SHP77 (cell line): ENCODE measurements at regions not wholly inside any gene's neighbourhood (a gene's known extent, or its start where the extent isn't known, plus 50 kb on each side); places are given as distances from the start of the nearest gene placed in this dataset.

Experiments
- DNase-seq, 2 experiments: peaks; one replicate each; lab custom pipeline; 2025; lab: John Stamatoyannopoulos, UW

DNA sequence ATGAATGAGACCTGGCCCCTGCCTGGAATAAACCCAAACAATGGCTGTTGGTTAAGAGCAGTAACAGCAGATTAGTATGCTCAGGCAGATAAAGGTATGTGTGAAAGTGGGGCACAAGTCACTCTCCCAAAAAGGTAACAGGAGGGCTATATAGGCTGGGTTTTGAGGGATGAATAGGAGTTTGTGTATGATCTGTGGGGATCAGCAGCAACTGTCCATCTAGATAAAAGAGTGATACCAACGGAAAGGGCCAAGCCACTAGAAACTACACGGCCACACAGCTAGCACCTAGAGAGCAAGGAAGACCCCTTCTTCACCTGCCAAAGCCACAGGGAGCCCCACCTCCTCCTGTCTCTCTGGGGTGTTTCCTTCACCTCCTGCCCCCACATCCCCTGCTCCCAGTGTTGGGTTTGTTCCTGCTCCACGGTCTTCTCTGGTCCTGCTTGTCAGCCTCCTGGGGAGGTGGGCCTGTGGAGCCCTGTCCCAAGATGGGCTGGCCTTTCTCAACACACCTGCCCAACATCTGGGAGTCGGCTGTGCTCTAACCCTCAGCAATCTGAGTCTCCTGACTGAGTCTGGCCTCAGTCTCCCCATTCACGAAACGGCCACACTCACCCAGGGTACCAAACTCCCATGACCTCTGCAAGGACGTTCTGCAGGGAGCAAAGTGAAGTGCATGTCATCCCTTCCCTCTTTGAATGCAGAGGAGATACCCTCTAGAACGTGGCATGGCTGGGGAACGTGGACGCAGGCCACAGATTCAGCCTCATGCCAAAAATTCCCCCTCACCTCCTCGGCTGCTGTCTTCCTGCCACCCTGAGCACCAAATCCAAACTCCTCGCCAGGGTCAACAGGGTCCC, 108.2 kb downstream of the NCOR2 start:
- no peak for DNase-seq

DNA sequence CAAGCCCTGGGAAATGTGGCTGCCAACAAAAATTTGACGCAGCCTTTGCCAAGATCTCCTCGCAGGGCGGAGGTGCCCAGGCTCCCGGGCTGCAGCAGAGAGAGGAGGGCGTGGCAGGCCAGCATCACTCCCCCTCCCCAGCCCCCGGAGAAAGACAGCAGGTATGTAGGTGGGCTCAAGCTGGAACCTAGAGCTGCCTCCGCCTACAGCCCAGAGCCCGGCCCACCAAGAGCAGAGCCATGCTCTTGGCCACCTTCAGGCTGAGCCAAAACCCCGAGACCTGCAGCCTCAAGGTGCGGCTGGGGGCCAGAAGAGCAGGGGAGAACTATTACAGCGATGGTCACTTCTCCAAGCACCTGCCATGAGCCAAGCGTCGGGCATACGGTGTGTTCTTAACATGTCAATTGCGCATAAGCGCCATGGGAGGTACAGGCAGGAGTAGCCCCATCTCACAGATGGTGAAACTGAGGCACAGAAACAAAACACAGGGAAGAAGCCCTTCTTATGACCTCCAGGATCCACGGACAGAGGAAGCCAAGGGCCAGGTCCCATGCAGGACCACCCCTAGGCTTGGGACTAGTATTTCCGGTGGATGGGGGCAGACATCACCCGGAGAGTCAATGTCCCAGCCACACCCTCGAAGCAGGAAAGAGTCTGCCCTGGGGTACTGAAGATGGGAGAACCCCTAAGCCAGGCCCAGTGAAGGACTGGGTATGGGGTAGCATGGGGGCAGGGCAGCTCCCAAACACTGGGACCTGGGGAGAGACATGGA, 109.0 kb downstream of the NCOR2 start:
- no peak for DNase-seq

DNA sequence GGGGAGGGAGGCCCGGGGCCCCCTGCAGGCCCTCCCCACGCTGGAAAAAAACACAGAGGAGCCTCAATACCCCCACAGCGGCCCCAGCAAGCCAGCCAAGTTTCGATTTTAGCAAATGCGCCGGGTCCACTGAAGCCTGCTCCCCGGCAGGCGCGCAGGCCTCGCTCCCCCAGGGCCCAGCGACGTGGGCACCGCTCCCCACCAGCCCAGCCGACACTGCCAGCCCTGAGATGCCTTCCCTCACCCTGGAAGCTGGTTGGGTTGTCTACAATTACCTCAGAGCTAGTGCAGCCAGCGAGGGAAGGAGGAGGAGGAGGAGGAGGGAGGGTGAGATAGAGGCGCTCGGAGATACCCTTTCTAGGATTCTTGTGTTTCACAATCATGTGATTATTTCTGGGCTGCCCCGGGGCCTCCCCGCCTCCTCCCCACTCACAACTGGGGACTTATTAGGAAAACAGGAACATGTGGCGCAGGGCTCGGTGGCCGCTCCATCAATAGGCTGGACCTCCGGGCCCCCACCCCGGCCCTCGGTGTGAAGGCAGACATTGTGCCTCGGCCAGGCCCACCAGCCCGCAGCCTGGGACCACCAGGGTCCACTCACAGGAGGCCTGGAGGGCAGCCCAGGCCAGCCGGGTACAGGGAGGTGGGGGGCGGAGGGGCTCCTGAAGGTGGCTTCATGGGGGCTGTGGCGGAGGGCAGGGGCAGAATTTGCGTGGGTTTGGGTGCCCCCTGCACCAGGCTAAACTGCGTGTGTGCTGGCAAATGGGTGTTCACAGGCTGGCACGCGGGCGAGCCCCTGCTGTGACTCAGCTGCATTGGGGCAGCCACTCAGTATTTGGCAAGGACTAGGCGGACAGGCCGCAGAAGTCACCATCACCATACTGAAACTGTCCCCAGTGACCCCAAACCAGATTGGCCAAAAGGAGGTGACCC, 109.9 kb downstream of the NCOR2 start:
- no peak for DNase-seq

DNA sequence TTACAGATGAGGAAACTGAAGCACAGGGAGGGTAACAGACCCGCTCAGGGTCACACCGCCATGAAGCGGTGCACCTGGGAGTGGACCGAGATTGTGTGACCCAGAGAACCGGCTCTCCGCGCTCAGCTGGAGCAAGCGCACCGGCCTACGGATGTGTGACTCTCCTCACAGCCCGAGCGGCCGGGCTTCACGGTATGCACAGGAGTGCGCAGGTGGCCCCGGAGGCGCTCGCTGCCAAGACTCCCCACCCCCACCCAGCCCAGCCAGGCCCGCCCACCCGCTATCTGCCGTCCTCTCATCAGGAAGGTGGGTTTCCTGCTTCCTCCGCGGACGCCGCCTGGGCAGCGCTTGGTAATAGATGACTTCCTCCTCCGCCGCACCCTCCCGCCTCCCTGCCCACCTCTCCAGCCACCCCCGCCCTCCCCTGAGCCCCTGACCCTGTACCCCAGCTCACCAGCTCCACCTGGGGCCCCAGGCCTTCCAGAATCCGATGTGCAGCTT, 110.7 kb downstream of the NCOR2 start:
- DNase-seq, result no peak

DNA sequence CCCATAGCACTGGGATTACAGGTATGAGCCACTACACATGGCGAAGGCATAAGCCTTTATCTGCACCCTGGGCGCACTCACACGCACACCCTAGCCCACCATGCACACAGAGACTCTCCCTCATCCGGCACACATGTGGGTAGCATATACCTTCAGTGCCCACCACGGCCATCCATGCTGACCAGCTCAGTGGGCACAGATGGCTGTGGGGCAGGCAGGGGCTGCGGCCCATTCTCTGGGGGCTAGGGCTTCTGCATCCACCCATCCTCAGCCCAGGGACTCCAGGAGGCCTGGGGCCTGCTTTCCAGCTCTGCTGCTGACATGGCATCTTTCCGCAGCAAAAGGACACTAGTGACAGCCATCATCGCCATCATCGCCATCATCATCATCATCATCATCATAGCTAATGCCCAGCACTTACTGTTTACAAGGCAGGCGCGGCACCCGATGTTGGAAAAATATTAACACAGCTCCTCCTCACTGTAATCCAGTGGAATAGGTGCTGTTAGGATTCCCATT, 111.2 kb downstream of the NCOR2 start:
- no peak for DNase-seq

DNA sequence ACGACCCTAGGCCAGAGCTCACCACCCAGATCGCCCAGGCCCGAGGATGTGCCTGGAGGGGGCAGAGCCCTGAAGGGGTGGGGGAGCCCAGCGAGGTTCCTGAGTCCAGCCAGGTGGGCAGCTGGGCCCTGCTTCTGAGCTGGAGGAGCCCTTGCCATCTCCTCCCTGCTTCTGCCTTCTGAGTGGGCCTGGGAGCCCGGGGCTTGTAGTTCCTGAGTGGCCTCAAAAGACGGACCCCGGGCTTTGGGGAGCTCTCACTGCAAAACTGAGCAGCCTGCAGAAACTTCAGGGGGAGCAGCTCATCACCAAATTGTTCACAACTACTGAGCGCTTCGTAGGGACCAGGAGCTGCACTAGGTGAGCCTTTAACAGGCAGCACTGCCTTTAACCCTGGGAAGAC, 112.1 kb downstream of the NCOR2 start:
- DNase-seq, result no peak

DNA sequence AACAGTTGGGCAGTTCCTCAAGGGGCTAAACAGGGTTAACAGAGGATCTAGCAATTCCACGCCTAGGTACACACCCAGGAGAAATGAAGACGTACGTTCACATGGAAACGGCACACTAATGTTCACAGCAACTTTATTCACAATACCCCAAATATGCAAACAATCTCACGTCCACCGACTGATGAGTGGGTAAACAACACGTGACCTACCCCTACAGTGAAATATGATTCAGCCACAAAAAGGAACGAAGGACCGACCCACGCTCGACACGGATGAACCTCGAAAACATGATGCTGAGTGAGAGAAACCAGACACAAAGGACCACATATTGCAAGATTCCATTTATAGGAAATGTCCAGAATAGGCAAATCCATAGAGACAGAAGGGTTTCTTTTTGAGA, 112.7 kb downstream of the NCOR2 start:
- DNase-seq, result no peak

DNA sequence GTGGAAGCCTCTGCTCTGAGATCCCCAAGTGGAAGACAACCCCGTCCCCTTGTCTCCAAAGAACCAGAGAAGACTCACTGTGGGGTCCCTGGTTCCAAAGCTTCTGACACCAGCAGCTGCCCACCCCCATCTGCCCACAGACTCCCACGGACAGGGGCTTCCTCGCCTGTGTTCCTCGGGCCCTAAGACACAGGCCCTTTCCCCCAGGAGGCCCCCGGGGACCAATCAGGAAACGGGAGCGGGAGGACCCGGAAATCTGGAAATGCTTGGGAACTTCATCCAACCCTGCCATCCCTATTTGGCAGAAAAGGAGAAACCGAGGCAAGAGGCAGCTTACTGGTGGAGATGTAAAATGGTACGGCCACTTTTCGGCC, 113.1 kb downstream of the NCOR2 start:
- DNase-seq, result no peak

DNA sequence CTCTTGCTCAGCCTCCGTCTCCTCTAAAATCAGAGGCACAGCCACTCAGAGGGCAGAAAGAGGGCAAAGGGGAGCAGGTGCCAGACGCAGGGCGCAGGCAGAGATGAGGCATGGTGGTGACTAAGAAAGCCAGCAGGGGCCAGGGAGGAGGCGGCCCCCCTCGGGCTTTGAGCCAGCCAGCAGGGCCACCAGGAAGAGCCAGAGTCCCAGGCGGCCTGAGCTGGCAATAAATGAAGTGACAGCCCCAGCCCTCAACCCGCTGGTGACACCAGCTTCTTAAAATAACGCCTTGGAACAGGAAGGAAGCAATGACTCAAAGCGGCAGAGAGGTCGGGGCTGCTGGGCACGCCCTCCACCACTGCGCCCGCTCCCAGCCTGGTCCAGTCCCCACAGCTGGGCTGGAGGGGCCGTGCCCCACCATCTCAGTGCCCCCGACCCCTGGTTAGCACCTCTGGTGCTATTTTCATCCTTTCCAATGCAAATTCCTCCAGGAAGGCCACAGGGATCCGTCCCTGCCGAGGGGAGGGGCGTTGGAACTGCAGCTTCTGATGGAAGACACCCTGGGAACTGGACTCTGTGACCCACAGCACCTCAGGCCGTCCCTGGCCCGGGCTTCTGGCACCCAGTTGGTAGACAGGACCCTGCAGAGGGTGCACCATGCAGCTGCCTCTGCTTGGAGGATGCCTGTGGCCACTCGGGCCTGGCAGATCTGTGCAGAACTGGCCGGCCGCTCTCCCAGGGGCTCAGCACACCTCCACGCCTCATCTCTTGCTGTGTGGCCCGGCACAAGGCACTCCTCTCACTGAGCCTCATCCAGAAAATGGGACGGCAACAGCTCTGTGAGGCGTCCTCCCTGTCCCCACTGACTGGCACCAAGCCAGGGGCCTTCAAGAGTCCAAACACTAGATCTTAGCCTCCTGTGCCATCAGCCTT, 113.7 kb downstream of the NCOR2 start:
- DNase-seq, result no peak

DNA sequence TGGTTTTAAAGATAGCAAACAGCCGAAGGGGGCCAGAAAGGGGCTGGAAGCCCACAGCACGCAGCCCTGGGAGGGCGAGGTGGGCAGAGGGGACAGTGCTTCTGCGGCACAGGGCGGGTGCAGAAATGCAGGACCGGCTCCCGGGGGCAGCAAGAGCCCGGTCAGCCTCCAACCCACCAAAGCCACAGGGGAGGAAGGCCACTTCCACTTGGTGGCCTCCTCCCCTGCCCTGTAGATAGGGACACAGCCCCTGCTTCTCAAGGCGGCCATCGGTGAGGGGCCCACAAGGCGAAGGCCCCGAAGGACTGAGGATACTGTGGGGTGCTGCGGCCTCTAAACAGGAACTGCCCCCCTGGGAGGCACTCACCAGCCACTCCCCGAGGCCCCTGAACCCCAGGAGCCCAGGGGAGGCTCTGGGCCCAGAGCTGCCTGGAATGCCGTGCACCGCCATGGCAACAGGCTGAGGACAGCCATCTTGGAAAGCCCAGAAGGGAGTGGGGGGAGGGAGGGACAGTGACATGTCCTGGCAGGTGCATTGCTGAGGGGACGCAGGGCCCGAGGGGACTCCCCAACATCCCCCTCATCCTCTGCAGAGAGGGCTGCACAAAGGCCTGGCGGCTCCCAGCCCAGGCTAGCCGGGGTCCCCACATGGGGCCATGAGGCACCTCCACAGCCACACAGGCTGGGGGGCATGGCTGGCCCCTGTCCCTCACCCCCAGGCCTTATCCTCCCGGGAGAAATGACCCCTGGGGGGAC, 114.7 kb downstream of the NCOR2 start:
- no peak for DNase-seq

DNA sequence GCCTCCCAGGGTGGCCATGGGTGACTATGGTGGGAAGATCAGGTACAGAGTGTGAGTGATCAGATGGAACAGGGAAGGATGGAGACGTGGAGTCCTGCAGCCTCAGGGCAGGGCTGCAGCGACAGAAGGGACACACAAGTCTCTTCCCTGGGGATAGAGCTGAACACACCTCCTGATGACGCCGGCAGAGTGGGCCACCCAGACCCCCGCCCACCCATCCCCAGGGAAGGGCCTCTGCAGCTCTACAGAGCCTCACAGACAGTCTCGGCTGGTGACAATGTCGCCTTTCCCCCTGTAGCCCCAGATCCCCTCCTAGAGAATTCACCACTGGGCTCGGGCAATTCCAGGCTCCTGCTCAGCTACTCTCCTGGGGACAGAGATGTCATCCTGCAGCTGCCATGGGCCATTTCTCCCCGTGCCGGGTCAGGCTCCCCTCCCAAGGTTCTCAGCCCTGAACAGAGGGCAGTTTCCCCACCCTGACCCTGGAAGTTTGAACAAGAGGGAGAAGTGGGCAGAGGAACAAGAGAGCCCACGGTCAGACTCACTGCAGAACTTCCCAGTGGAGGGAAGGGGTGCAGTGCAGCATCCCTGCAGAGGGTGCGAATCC, 115.7 kb downstream of the NCOR2 start:
- DNase-seq, result no peak

DNA sequence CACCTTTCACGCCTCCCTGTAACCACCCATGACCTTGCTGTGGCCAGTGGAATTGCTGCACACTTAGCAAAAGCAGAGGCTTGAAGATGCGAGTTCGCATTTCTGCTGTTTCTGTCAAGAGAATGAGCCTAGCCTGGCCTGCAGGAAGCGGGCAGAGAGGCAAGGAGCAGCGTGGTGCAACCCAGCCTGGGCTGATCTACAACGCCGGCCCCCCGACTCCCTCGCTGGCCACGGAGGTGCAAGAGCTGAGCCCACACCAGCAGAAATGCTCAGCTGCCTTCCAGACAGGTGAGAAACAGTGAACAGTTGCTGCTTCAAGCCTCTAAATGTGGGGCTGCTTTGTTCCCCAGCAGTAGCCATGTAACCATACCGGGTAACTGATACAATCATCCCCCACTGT, 116.4 kb downstream of the NCOR2 start:
- no peak for DNase-seq

DNA sequence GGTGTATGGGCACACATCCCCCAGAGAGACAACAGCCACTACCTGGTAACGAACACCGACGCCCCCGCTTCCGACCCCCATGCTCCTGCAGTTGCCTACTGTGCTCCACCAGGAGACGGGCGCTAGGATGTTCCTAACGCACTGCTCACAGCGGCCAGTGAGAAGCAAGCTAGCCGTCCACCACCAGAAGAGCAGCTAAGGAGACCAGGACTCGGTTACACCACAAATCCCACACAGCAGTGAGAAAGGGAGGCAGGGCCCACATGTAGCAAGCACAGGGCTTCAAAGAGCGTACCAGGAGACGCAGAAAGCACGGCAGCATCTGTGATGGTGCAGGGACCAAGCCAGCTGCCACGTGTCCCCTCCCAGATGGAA, 117.0 kb downstream of the NCOR2 start:
- no peak for DNase-seq

DNA sequence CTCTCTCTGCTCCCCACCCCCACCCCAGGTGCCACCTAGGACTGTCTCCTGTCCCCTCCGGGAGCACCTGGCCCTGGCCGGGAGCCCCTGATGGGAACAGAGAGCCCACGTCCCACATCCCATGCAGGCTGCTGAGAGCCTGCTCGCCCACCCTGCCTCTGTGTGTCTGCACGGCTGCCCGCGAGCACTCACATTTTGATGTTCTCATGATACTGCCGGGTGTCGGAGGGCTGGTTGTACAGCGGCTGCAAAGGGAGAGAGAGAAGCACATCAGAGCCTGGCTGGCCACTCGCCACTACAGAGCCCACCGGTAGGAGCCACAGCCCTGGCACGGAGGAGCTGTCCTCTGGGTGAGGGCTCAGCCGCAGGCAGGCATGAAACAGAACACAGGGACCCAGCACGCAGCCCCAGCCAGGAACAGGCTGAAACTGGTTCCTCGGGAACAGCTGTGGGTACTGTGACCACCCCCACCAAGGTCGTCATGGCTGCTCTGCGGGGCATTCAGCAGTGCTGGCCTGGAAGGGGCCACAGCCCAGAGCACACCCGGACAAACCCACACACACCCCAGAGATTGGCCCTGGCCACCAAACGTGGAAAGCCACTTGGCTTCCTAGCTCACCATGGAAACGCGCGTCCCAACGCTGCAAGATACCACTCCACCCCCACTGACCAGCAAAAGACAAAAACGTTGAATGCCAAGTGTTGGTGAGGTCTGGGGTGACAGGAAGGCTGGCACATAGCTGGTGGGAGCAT, 117.6 kb downstream of the NCOR2 start:
- no peak for DNase-seq

DNA sequence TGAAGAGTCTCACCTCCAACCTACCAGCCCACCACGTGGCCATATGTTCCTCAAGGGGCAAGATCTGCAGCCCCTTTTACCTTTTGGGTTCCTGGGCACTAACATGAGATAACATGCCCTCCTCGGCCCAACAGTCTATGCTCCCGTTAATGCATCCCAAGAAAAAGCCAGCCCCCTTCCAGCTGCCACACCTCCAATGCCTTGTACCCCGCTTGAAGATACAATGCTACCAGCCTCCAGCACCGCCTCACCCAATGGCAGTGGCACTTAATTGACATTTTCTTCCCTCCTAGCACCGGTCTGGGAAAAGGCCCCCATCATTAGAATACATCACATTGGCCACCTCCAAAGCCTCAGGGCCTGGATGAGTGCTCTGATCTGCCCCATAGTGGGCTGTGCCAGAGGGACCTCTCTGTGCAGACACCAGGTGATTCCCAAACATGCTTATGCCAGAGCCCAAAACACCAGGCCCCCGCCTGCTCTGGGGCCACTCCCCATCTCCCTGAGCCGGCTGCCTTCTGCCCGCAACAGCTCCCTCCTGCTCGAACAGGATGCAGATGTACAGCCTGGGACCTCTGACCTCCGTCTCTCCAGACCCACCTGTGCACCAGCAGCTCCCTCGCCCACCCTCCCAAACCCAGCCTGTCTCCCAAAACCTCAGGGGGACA, 118.3 kb downstream of the NCOR2 start:
- no peak for DNase-seq

DNA sequence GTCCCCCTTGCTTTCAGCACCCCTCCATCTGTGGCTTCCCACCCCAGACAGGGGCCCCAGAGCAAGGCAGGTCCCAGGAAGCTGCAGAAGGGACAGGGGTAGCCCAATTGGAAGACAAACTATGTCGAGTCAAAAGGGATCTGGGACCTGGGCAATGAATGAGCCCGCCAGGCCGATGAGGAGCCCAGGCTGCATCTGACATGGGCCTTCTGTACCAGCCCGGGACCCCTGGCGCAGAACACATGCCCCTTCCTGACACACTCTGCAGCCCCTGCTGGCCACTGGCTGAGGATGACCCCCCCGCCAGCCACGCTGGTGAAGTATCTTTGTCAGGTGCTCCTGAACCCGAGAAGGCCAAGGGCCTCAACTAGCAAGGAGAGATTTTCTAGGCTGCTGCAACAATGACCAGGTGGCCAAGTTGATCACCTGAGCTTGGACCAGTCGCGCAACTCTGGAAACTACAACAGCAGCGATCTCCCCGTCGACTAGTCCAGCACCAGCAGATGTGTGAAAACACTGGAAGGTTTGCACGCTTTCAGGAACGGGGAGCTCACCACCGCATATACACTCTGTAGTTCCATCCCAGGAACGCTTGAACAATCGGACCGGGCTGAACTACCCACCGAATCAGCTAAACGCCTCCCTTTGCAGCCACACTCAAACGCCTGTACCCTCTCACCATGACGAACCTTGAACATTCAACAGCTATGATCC, 119.0 kb downstream of the NCOR2 start:
- no peak for DNase-seq

DNA sequence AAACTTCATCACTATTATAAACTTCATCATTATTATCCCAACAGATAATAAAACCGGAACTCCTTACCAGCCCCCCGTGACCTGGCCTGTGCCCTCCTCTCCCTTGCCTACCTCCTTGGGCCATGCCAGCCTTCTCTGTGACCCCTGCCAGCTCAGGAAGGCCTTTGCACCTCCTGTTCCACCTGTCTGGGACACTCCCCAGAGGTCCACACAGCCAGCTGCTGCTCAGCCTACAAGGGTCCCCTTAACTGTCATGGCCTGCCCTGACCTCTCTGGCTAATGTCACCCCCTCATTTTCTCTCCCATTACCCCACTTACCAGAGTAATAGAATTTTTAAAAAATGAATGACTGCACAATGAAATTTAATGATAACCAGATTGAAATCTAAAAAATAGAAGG, 121.0 kb downstream of the NCOR2 start:
- DNase-seq, result no peak

DNA sequence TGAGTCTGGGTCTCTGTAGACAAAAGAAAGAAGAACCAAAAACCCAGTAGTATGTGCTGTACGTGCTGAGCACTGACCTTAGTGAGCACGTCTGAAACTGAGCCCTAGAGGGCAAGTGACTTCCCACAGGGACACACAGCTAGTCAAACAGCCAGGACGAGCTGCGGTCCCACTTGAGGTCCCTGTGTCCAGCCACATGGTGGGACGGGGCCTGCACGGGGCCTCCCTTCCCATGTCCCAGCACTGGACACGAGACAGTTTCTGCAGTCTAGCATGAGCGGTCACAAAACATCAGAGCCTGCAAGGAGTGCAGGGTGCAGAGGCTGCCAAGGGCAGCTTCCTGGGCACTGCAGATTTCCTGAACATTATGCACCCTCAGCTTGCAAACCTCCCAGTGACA, 121.6 kb downstream of the NCOR2 start:
- DNase-seq, result no peak
